22Rv1 (cell line): ENCODE measurements at regions not wholly inside any gene's neighbourhood (a gene's known extent, or its start where the extent isn't known, plus 50 kb on each side); places are given as distances from the start of the nearest gene placed in this dataset.

Experiments used
- H3K27ac ChIP-seq: fragments of 450-650 bp; 2 replicates; pipeline ENCODE4 v1.5.1; 2017
- CTCF ChIP-seq: fragments of 450-650 bp; IDR thresholded peaks from 2 replicates; pipeline ENCODE4 v1.5.1; 2017; ENCODE audit warnings: mild to moderate bottlenecking
- ZFX ChIP-seq: fragments of 450-650 bp; IDR thresholded peaks from 2 replicates; pipeline ENCODE4 v1.6.1; 2017; ENCODE audit warnings: antibody characterized with exemption, borderline replicate concordance

GRCh38 chr5:74028406-74028805, 402.4 kb downstream of the ARHGEF28 start:
- H3K27ac ChIP-seq = no peak overlapping the region
- no peak for TF ChIP-seq ZFX
- TF ChIP-seq CTCF = no peak

- no peak for TF ChIP-seq CTCF
- no peak for TF ChIP-seq ZFX
- no peak overlapping the region for H3K27ac ChIP-seq
Measured at GRCh38 chr5:74027732-74028338, 401.8 kb downstream of the ARHGEF28 start.

GRCh38 chr5:74026310-74026709, 400.3 kb downstream of the ARHGEF28 start:
- H3K27ac ChIP-seq = no peak overlapping the region
- no peak for TF ChIP-seq ZFX
- no peak; the same call in 1 of the 2 replicates for TF ChIP-seq CTCF

- no peak overlapping the region for H3K27ac ChIP-seq
- TF ChIP-seq ZFX (no peak), CTCF (no peak)
Measured at GRCh38 chr5:74021126-74021525, 395.1 kb downstream of the ARHGEF28 start.

GRCh38 chr5:74020503-74020902, 394.5 kb downstream of the ARHGEF28 start:
- no peak overlapping the region for H3K27ac ChIP-seq
- TF ChIP-seq CTCF (no peak), ZFX (no peak)

- no peak overlapping the region for H3K27ac ChIP-seq
- TF ChIP-seq CTCF (no peak), ZFX (no peak)
Measured at GRCh38 chr5:74019923-74020322, 393.9 kb downstream of the ARHGEF28 start.

GRCh38 chr5:74017786-74018211, 391.8 kb downstream of the ARHGEF28 start:
- H3K27ac ChIP-seq = peak overlapping the region; percentile 54
- no peak for TF ChIP-seq CTCF
- no peak for TF ChIP-seq ZFX
